HEK293 (cell line): ENCODE measurements at regions not wholly inside any gene's neighbourhood (a gene's known extent, or its start where the extent isn't known, plus 50 kb on each side); places are given as distances from the start of the nearest gene placed in this dataset.

Experiments used
- CTCF ChIA-PET: fragments of 350-600 bp; formaldehyde crosslinking; extraction: SDS; loops from one replicate; lab custom pipeline; 2021; ENCODE audit warnings: antibody characterized with exemption; lab: Yijun Ruan, JAX
- POLR2A ChIA-PET: fragments of 300-600 bp; formaldehyde crosslinking; extraction: SDS; loops from one replicate; lab custom pipeline; 2020; ENCODE audit warnings: antibody characterized with exemption, inconsistent platforms; lab: Yijun Ruan, JAX
- H3K27ac ChIP-seq: fragments of 200-500 bp; sonication (Bioruptor generic); 2 replicates; pipeline ENCODE4 v1.5.1; 2014; ENCODE audit warnings: low read depth, low read length, control low read depth, inconsistent platforms; ENCODE audit errors: extremely low read depth
- H3K36me3 ChIP-seq, 2 experiments: fragments of 200-500 bp in 1 of 2; sonication (Bioruptor generic) in 1 of 2; 1 replicate in 1 of 2; 2 replicates in 1 of 2; pipeline ENCODE4 v1.5.1; 2014 to 2017; ENCODE audit warnings: inconsistent platforms in 2 of 2, low read length in 2 of 2; ENCODE audit not compliant: control insufficient read depth in 2 of 2, insufficient read depth in 1 of 2
- H3K4me1 ChIP-seq: fragments of 200-500 bp; sonication (Bioruptor generic); 2 replicates; pipeline ENCODE4 v1.5.1; 2014; ENCODE audit warnings: mild to moderate bottlenecking, low read length, inconsistent platforms; ENCODE audit not compliant: control insufficient read depth, insufficient read depth
- H3K4me3 ChIP-seq: 2 replicates; pipeline ENCODE4 v1.5.1; 2011; ENCODE audit warnings: low read depth, mild to moderate bottlenecking, control low read depth, low read length, moderate library complexity
- H3K9me3 ChIP-seq: fragments of 200-500 bp; sonication (Bioruptor generic); 2 replicates; pipeline ENCODE4 v1.5.1; 2014; ENCODE audit warnings: low read depth, low read length, inconsistent platforms; ENCODE audit not compliant: control insufficient read depth, insufficient read depth
- BCL11A ChIP-seq: fragments of 450-650 bp; formaldehyde crosslinking; IDR thresholded peaks from 2 replicates; pipeline ENCODE4 v1.5.1; 2016; ENCODE audit warnings: low read depth, missing biosample characterization, missing genetic modification characterization
- HOXC10 ChIP-seq: sonication (generic); formaldehyde crosslinking; IDR thresholded peaks from 2 replicates; pipeline ENCODE4 v1.8.1; 2023; ENCODE audit warnings: mild to moderate bottlenecking, missing genetic modification reagents
- PRDM2 ChIP-seq: fragments of 450-650 bp; formaldehyde crosslinking; IDR thresholded peaks from 2 replicates; pipeline ENCODE4 v1.5.1; 2016; ENCODE audit warnings: missing biosample characterization, missing genetic modification characterization, borderline replicate concordance
- YY2 ChIP-seq: fragments of 450-650 bp; formaldehyde crosslinking; IDR thresholded peaks from 2 replicates; pipeline ENCODE4 v1.5.1; 2016; ENCODE audit warnings: missing biosample characterization, missing genetic modification characterization
- ZBTB11 ChIP-seq: fragments of 450-650 bp; formaldehyde crosslinking; conservative IDR thresholded peaks from 2 replicates; pipeline ENCODE4 v1.5.1; 2016; ENCODE audit warnings: low read depth, missing biosample characterization, missing genetic modification characterization
- ZBTB20 ChIP-seq: fragments of 450-650 bp; formaldehyde crosslinking; IDR thresholded peaks from 2 replicates; pipeline ENCODE4 v1.5.1; 2016; ENCODE audit warnings: missing biosample characterization, missing genetic modification characterization
- ZFP37 ChIP-seq: fragments of 450-650 bp; formaldehyde crosslinking; IDR thresholded peaks from 2 replicates; pipeline ENCODE4 v1.5.1; 2016; ENCODE audit warnings: missing biosample characterization, missing genetic modification characterization
- ZNF16 ChIP-seq: fragments of 450-650 bp; formaldehyde crosslinking; IDR thresholded peaks from 2 replicates; pipeline ENCODE4 v1.5.1; 2016; ENCODE audit warnings: low read depth, missing biosample characterization, missing genetic modification characterization
- ZNF169 ChIP-seq: fragments of 450-650 bp; formaldehyde crosslinking; IDR thresholded peaks from 2 replicates; pipeline ENCODE4 v1.5.1; 2016; ENCODE audit warnings: missing biosample characterization, missing genetic modification characterization
- ZNF202 ChIP-seq: fragments of 450-650 bp; formaldehyde crosslinking; IDR thresholded peaks from 2 replicates; pipeline ENCODE4 v1.5.1; 2016; ENCODE audit warnings: missing biosample characterization, missing genetic modification characterization, borderline replicate concordance
- ZNF211 ChIP-seq: fragments of 450-650 bp; formaldehyde crosslinking; IDR thresholded peaks from 2 replicates; pipeline ENCODE4 v1.5.1; 2016; ENCODE audit warnings: low read depth, missing biosample characterization, missing genetic modification characterization
- ZNF239 ChIP-seq: fragments of 450-650 bp; formaldehyde crosslinking; IDR thresholded peaks from 2 replicates; pipeline ENCODE4 v1.5.1; 2016; ENCODE audit warnings: missing biosample characterization, missing genetic modification characterization
- ZNF658 ChIP-seq: fragments of 450-650 bp; formaldehyde crosslinking; IDR thresholded peaks from 2 replicates; pipeline ENCODE4; 2016; ENCODE audit warnings: missing biosample characterization, missing genetic modification characterization
- ZNF704 ChIP-seq: fragments of 450-650 bp; formaldehyde crosslinking; IDR thresholded peaks from 2 replicates; pipeline ENCODE4 v1.5.1; 2016; ENCODE audit warnings: missing biosample characterization, missing genetic modification characterization
- ZSCAN4 ChIP-seq: fragments of 450-650 bp; formaldehyde crosslinking; IDR thresholded peaks from 2 replicates; pipeline ENCODE4 v1.5.1; 2017; ENCODE audit warnings: missing biosample characterization, missing genetic modification characterization

GRCh38 chr10:81215498-81215897 lies 659.5 kb upstream of the NRG3 start:
- TF ChIP-seq ZNF211 (tag by site-specific recombination): no peak
- TF ChIP-seq YY2: no peak
- no peak for TF ChIP-seq ZNF239 (tag by site-specific recombination)
- no peak for TF ChIP-seq ZSCAN4 (tag by site-specific recombination)
- no peak for TF ChIP-seq ZBTB11 (tag by site-specific recombination)
- TF ChIP-seq ZNF658 (tag by site-specific recombination): no peak
- TF ChIP-seq ZFP37 (tag by site-specific recombination): no peak
- no peak for TF ChIP-seq BCL11A (tag by site-specific recombination)
- no peak for TF ChIP-seq ZNF169
- no peak for TF ChIP-seq HOXC10 (CRISPR knock-in tag)
- TF ChIP-seq ZBTB20: no peak
- no peak for TF ChIP-seq ZNF202 (tag by site-specific recombination)
- no peak for TF ChIP-seq PRDM2 (tag by site-specific recombination)
- no peak for TF ChIP-seq ZNF16
- no peak for TF ChIP-seq ZNF704
- Histone ChIP-seq H3K36me3 (no peaks in the 10 kb centered on the region), H3K4me1 (no peaks in the 10 kb centered on the region), H3K9me3 (no peaks in the 10 kb centered on the region), H3K27ac (no peak overlapping the region), H3K4me3 (no peak overlapping the region)
- ChIA-PET POLR2A (no interaction called here), CTCF (interaction anchor here (0.9 kb wide), 1 partner anchor 36 kb away, joined by 4 read pairs; no protein-coding TSS in a partner anchor)
